WERI-Rb-1 (cell line): ENCODE measurements at regions not wholly inside any gene's neighbourhood (a gene's known extent, or its start where the extent isn't known, plus 50 kb on each side); places are given as distances from the start of the nearest gene placed in this dataset.
A peak's percentile ranks its signal among the peaks of the same experiment; 100 is the strongest.

Experiments
- DNase-seq: peaks from one replicate; pipeline ENCODE4 v3.0.0-alpha.2; 2020
- H3K27ac ChIP-seq: fragments of 250-450 bp; sonication (Bioruptor Pico); 2 replicates; pipeline ENCODE4 v1.5.1; 2020; ENCODE audit warnings: mild to moderate bottlenecking, moderate library complexity
- H3K27me3 ChIP-seq: fragments of 250-450 bp; sonication (Bioruptor Pico); 2 replicates; pipeline ENCODE4 v1.5.1; 2021; ENCODE audit warnings: mild to moderate bottlenecking, low read depth, moderate library complexity; ENCODE audit not compliant: insufficient read depth, severe bottlenecking
- H3K36me3 ChIP-seq: fragments of 250-450 bp; sonication (Bioruptor Pico); 2 replicates; pipeline ENCODE4 v1.5.1; 2020; ENCODE audit warnings: mild to moderate bottlenecking, moderate library complexity
- H3K4me3 ChIP-seq: 2 replicates; pipeline ENCODE4 v1.5.1; 2011; ENCODE audit warnings: low read depth, mild to moderate bottlenecking, control low read depth, low read length
- H3K9me3 ChIP-seq: fragments of 250-450 bp; sonication (Bioruptor Pico); 2 replicates; pipeline ENCODE4 v1.5.1; 2021; ENCODE audit warnings: mild to moderate bottlenecking, moderate library complexity; ENCODE audit not compliant: severe bottlenecking
- TF ChIP-seq, protein P1 (sequence below): IDR thresholded peaks from 2 replicates; pipeline ENCODE4 v1.5.1; 2011; ENCODE audit warnings: low read depth, mild to moderate bottlenecking, control low read depth, inconsistent platforms, low read length

- DNase-seq = no peak
- Histone ChIP-seq H3K9me3 (peaks cover 12% of the 10 kb centered on the region), H3K4me3 (no peak overlapping the region), H3K27me3 (no peaks in the 10 kb centered on the region), H3K36me3 (no peaks in the 10 kb centered on the region), H3K27ac (no peak overlapping the region)
- TF ChIP-seq, protein P1, sequence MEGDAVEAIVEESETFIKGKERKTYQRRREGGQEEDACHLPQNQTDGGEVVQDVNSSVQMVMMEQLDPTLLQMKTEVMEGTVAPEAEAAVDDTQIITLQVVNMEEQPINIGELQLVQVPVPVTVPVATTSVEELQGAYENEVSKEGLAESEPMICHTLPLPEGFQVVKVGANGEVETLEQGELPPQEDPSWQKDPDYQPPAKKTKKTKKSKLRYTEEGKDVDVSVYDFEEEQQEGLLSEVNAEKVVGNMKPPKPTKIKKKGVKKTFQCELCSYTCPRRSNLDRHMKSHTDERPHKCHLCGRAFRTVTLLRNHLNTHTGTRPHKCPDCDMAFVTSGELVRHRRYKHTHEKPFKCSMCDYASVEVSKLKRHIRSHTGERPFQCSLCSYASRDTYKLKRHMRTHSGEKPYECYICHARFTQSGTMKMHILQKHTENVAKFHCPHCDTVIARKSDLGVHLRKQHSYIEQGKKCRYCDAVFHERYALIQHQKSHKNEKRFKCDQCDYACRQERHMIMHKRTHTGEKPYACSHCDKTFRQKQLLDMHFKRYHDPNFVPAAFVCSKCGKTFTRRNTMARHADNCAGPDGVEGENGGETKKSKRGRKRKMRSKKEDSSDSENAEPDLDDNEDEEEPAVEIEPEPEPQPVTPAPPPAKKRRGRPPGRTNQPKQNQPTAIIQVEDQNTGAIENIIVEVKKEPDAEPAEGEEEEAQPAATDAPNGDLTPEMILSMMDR = no peak
These were observed 170.8 kb downstream of the MRPL14 start for GRCh38 chr6:43956478-43956877.

GRCh38 chr6:43954311-43955131, 172.7 kb downstream of the MRPL14 start:
- peak; percentile 10 for DNase-seq
- Histone ChIP-seq H3K36me3 (no peaks in the 10 kb centered on the region), H3K27ac (no peak overlapping the region), H3K4me3 (no peak overlapping the region), H3K27me3 (no peaks in the 10 kb centered on the region), H3K9me3 (peaks cover 12% of the 10 kb centered on the region)
- TF ChIP-seq, protein P1 = no peak

DNA sequence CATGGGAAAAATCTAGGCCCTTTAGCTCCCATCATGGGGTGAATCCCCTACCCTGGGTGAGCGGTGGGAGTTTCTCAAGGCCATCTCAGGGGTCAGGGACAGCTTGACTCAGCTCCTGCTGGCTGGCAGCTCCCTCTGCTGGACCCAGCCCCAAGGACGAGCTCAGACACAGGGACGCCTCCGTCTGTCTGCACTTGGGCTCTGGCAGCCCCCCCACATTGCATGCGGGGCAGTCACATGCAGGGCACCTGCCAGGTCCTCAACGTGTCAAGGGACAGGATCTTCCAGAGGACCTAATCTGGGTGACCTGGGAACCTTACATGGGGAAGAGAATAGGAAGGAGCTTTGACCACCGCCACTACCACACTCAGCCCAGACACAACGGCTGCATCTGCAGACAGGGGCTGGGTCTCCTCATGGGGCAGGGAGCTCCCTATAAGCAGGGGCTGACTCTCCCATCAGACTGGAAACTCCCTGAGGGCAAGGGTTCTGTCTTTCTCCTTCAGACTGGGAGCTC, 173.4 kb downstream of the MRPL14 start:
- no peak overlapping the region for H3K4me3 ChIP-seq
- DNase-seq = peak; percentile 87
- H3K27ac ChIP-seq = no peak overlapping the region
- TF ChIP-seq, protein P1 = peak; percentile 97
- H3K27me3 ChIP-seq = no peaks in the 10 kb centered on the region
- H3K9me3 ChIP-seq = peaks cover 12% of the 10 kb centered on the region
- no peaks in the 10 kb centered on the region for H3K36me3 ChIP-seq

DNA sequence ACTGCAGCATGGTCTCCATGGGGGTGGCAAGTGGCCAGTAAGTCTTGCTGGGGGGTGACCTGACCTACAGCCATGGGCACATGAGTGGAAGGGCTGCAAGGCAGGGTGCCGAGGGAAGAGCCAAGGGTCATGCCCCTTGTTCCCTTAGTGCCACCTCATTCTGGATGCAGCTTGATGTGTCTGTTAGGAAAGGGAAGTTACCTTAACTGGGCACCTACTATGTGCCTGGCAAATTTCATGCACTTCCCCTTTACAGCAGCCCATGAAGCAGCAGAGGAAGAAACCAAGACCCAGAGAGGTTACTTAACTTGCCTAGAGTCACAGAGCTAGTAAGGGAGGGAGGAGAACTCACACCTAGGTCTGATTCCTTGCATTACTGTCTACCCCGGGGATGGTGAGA, 174.0 kb downstream of the MRPL14 start:
- Histone ChIP-seq H3K27me3 (no peaks in the 10 kb centered on the region), H3K9me3 (peaks cover 12% of the 10 kb centered on the region), H3K27ac (no peak overlapping the region), H3K4me3 (no peak overlapping the region), H3K36me3 (no peaks in the 10 kb centered on the region)
- DNase-seq = peak; percentile 4
- TF ChIP-seq, protein P1 = no peak

- TF ChIP-seq, protein P1 = no peak
- DNase-seq = peak; percentile 34
- Histone ChIP-seq H3K9me3 (peaks cover 9% of the 10 kb centered on the region), H3K36me3 (no peaks in the 10 kb centered on the region), H3K27ac (no peak overlapping the region), H3K4me3 (no peak overlapping the region), H3K27me3 (no peaks in the 10 kb centered on the region)
These were observed 174.5 kb downstream of the MRPL14 start for GRCh38 chr6:43952746-43953145.
